ENCODE measurements at regions not wholly inside any gene's neighbourhood (a gene's known extent, or its start where the extent isn't known, plus 50 kb on each side); places are given as distances from the start of the nearest gene placed in this dataset.

DNA sequence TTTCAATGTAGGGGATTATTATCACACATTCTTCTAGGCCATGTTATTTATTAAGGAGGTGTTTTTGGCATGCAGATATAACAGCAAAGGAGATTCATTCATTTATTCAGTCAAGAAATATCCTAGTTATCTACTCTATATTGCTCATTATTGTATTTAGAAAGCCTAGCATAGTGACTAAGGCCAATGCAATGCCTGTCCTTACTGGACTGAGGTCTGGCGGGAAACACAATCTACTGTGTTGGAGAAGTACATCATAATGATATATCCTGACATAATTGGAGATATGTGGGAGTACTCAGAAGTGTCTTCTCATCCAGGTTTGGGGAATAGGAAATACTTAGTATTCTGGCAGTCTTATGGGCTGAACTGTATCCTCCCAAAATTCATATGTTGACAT, 421.5 kb upstream of the USP24 start:
- no peak for DNase-seq

DNA sequence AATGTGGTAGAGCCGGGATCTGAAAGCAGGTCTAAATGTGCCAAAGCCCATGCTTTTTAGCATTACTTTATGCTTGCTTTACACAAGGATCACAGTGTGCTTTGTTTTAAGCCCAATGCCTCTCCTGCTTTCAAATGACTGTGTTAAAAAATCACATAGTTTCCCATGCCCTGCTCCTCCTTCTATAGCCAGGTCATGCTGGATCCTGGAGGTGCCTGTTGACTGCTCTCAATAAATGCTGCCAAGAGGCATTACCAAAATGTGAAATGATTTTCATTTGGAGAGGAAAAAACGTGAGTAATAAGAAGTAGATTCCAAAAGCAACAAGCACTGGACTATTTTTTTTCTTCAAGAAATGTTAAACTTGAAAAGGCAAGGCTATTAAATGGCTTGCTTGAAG, 420.7 kb upstream of the USP24 start:
- no peak for DNase-seq

DNA sequence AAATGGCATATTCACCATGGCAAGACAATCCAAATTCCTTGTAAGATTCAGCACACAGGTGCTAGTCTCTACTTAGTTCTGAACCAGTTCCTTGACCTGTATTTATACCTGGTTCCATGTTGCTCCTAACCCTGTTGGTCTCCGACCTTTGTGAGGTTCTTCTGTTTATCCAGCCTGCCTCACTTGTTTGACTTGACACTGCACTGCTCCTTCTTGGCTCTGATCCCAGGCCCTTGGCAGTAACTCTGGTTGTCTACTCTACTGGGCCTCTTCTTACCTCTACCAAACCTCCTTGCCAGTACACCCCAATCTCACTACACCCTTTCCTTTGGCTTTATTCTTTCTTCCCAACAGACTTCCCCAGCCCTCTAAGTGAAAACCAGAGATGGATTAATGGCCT, 419.4 kb upstream of the USP24 start:
- DNase-seq: no peak

DNA sequence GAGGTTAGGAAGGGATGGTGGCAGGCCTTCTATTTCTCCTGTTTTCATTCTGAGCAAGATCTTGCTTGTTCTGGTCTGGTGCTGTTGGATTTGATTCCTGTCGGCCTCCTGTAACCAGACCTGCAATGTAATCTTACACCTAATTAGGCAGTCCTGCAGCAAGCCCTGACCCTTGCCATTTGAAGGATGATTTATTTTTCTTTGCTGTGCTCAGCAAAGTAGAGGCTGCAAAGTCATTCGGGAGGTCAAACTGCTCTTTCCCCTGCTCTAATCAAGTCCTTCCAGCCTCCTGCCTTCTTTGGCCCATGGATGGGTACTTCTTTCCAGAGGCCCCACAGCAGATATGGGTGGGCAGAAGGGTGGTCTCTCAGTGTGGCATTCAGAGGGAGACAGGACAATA, 417.7 kb upstream of the USP24 start:
- DNase-seq: no peak

DNA sequence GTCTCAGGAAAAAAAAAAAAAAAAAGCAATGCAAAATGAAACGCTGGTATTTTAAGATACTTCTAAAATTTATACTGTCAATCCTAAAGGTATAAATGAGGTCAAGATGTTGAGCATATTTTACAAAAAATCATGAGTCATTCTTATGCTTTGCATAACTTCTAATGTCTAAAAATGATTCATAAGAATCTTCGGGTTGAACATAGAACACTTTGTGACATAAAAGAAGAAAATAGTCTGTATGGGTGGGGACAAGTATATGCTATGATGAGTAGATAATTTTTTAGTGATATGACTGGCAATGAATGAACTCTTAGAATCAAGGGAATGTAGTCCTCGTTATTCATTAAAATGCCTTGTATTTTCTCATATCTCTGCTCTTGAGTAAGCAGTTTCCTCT, 416.9 kb upstream of the USP24 start:
- no peak for DNase-seq

DNA sequence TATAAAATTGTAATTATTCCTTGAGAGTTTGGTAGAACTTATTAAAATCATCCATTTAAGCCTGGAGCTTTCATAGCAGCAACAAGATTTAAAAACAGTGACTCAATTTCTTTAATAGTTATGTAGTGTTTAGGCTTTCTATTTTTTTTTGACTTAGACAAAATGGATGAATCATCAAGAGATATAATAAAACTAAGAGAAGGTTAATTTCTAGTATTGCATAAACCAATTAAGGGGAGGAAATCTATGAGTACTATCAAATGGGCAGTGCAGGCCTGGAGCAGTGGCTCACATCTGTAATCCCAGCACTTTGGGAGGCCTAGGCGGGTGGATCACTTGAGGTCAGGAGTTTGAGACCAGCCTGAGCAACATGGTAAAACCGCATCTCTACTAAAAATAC, 416.3 kb upstream of the USP24 start:
- no peak for DNase-seq

DNA sequence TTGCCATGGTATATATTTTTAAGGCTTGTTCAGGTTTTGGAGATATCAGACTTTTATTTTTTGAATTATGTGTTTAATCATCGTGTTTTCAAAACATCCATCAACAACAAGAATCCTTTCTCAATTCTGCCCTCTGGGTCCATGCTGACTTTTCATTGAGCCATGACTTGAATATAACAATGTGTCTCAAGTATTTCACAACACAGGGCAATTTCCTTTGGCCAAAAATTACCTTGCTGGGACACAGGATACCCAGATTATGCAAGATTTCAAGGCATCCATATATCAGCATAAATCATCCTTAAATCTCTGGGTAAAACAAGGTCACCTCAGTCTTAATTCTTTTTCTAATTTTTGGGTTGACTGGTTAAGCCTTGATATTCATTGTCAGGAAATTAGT, 411.2 kb upstream of the USP24 start:
- DNase-seq: no peak

DNA sequence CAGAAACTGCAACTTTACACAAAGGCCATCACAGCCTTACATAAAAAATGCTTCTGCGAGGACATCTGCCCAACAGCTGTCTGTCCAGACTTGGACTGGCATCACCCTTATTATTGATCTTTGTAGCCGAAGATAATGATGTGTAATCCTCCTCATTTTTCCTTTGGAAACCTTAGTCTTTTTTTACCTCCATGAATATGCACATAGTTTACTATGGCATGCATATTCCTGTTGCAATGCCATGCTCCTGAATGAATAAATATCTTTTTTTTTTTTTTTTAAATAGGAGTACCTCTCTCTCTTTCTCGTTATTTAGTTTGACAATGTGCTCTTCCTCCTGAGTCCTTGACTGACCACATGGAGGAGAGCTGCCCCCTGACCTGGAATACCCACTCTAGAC, 409.6 kb upstream of the USP24 start:
- no peak for DNase-seq

DNA sequence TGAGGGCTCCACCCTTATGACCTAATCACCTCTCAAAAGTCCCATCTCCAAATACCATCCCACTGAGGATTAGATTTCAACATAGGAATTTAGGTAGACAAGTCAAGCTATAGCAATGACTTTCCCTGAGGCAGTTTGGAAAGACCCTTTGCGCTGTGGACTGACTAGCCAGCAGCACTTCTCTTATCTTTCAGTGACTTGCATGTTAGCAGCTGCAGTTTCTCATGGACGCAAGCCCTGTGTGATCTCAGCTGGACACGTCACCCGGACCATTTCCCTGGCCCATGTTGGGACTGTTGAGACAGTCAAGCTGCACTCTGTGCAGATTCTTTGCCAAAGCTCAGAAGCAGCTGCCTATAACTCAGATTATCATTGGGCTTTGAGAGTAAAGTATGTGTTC, 408.1 kb upstream of the USP24 start:
- no peak for DNase-seq

DNA sequence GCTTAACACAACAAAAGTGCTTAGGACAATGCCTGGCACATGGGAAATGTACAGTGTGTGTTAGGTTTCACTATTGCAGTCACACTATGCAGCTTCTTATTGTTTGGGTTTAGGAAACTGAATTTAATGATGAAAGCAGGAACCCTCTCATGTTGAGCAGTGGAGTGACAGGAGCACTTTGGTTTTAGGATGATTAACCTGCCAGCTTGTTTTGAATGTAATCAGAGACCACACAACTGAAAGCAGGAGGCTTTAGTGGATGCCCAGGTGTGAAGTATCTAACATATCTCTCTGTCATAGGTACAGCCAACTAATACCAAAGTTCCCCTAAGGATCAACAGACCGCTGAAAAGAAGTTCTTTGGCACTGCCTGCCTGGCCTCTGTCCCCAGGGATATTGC, 406.9 kb upstream of the USP24 start:
- DNase-seq: no peak

DNA sequence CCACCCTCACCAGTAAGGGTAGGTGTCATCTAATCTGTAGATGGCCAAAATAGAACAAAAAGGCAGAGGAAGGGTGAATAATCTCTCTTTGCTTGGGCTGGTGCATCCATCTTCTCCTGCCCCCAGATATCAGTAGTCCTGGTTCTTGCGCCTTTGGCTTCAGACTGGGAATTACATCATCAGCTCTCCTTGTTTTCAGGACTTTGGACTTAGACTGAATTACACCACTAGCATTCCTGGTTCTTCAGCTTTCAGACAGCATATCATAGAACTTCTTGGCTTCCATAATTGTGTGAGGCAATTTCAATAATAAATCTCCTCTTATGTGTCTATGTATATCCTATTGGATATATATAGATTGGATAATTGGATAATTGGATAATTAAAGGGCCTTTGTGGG, 403.0 kb upstream of the USP24 start:
- DNase-seq: no peak

DNA sequence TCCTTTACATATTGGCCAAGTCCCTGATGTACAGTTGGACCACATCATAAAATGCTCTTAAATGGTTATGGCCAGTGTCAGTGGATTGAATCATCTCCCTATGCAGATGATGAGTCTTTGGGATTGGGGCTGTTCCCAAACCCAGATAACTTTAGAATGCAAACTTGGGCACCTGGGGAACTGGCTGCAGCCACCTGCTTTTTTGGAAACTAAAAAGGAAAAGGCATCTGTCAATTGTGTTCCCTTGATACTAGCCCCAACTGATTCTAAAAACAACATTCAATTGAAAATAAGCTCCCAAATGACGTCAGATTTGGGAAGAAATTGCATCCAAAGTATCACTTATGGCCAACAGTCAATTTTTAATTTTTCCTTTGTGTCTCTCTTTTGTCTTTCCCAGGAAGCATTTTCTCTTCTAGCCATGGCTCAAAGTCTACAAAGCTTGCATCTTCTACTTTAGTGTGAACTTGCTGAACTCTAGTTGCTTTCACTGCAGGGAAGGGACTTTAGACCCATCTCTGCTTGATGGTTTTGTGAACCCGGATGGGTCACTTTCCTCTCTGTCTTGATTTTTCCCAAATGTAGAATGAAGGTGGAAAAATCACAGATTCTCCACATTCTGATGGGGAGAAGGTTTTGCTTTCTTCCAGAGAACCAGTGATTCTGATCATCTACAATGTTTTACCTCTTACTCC, 402.3 kb upstream of the USP24 start:
- DNase-seq: no peak

DNA sequence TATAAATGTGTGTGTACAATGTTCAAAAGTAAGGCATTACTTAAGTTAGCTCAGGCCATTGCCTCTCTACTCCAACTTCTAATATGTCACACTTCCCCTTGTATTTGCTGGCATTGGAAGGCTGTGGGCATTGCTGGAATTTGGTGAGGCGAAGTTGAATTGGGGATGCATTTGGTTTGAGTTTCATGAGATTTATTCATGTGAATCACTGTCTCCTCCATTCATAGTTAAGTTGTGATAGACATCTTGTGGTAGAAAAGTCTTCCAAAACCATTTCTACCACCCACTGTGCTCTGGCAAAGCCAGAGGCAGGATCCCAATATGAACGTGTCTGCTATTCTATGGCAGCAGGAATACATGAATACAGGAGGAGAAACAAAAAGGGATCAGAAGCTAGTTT, 397.8 kb upstream of the USP24 start:
- no peak for DNase-seq

DNA sequence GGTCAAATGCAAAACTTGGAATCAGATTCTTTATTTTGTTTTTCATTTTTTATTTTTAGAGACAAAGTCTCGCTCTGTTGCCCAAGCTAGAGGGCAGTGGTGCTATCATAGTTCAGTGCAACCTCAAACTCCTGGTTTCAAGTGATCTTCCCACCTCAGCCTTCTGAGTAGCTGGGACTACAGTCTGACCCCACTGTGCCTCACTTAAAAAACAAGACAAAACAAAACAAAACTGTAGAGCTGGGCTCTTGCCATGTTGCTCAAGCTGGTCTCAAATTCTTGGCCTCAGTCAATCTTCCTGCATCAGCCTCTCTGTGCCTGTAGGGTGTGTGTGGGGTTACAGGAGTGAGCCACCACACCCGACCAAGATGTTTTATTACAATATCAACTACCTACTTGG, 396.0 kb upstream of the USP24 start:
- DNase-seq: no peak

DNA sequence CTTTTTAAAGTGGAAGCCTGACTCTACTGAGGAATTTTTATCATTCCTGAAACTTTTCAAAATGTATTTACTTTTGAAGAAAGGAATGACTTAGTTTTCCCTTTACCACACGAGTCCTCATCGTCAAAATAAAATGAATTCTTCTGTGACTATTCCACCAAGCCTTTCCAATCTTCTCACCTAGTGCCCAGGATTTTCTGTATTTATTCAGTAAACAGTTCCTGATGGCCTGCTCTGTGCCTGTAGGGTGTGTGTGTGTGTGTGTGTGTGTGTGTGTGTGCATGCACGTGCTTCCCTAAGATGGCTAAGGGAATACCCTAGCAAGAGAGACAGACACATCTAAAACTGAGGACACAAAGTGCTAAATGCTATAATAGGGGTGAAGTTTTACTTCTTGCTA, 395.0 kb upstream of the USP24 start:
- no peak for DNase-seq

DNA sequence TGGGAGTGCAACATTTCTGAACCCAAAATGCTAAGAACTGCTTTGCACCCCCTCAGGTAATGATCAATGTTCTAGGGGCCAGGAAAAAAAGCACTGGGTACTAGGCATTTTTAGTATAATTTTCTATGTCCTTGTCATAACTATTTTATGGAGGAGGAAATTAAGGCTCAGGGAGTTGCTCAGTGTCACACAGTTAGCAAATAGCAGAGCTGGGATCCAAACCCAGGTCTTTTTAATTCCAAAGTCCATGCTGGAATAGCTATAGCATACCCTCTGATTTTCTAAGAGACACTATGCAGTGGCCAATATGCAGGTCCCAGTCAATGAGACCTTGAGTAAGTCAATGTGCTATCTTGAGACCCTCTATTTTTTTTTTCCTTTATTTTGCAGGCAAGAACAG, 394.5 kb upstream of the USP24 start:
- DNase-seq: no peak

DNA sequence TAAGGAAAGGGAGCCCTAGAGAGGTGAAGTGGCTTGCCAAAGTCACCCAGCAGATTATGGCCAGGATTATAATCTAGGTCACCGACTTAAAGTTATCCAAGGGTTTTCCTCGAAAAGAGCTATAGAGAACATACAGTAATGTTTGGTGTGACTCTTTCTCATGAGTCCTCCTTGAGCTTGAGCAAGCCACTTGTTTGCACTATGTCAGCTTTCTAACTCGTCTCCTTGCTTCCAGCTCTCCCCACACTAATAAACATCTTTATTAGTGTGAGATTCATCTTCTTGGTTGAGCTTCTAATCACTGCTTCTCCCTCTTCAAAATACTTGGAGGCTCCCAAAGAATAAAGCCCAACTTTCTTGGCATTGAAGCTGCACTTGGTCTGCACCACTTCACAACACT, 390.0 kb upstream of the USP24 start:
- no peak for DNase-seq

DNA sequence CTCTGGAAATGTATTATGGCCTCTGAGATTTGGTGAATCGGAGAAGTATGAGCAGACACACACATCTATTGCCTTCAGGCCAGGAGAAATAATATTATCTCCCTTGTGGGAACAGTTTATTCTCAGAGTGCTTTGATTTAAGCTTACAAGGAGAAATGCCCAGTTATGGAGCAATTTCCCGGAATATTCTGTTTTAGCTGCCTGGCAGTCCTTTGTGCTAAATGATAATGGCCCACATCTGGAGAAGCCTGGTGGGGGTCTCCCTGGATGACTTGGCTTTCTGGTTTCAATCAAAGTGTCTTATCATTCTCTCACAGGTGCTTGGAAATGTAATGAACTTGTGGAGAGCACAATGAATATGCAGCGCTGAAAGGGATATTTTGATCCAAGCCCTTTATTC, 389.6 kb upstream of the USP24 start:
- no peak for DNase-seq

DNA sequence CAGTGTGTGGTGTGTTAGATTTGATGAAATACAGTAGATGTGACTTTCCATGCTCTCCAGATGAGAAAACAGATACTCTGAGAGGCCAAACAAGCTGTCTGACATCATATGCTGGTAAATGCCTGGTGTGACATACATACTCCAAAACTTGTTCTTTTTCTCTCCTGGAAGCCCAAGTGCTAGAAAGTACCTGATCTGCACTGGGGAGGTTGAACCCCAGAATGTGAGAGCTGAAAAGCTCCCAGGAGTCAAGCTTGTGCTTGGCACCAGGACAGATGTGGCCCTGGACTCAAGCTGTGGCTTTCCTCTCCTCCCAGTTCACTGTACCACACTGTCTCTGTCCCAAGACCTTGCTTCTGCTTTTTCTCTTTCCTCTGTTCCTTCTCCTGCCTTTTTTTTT, 389.0 kb upstream of the USP24 start:
- no peak for DNase-seq

DNA sequence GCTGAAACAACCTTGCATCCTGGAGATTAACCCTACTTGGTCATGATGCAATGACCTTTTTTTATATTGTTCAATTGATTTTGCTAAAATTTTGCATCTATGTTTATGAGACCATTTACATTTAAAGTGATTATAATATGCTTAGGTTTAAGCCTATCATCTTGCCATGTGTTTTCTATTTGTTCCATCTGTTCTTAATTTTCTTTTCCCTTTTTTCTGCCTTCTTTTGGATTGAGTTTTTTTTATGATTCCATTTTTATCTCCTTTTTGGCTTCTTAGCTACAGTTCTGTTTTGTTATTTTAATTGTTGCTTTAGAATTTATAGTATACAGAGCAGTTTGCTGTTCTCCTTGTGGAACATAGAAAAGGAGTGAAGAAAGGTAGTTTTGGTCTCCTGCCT, 385.1 kb upstream of the USP24 start:
- no peak for DNase-seq

DNA sequence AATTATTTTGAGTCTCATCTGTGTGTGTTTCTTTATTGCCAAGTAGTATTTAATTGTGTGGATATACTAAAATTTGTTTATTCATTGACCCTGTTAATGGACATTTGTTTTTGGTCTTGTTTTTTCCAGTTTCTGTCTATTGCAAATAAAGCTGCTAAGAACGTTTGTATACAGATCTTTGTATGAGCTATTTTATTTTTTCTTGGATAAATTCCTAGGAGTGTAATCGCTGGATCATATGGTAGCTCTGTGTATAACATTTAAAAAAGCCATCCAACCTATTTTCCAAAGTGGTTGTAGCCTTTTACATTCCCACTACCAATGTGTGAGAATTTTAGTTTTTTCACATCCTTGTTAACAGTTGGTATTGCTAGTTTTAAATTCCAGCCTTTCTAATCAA, 382.7 kb upstream of the USP24 start:
- DNase-seq: no peak

DNA sequence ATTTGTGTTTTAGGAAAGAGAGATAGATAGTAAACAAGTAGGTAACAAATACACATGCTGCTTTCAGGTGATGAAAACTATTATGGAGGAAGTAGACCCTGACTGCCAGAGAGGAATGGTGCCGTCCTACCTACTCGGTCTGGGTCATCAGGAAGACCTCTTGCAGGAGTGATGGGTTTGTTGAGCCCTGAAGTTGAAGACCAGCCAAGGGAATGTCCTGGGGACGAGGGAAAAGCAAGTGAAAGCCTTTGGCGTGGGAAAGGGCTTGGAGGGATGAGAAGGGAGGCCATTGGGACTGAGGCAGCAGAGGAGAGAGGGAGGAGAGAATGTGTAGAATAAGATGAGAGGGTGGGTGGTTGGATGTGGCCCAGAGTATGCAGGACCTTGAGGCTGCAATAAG, 379.5 kb upstream of the USP24 start:
- DNase-seq: no peak

DNA sequence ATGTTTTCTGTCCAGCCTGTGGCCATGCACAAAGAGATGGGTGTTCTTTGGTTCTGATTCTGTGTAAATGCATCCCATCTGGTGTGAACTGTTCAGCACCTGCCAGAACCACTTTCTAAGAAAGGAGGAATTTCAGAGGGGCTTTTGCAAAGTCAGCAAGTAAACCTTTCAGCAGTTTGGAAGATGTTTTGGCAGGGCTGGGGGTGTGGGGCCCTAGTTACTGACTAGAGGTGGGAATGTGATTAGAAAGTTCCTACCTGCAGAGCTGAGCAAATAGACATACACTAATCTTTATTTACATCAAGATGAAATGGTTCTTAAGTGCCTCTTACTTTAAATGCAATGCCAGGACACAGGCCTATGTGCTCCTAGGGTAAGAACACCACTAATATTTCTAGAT, 378.1 kb upstream of the USP24 start:
- no peak for DNase-seq

DNA sequence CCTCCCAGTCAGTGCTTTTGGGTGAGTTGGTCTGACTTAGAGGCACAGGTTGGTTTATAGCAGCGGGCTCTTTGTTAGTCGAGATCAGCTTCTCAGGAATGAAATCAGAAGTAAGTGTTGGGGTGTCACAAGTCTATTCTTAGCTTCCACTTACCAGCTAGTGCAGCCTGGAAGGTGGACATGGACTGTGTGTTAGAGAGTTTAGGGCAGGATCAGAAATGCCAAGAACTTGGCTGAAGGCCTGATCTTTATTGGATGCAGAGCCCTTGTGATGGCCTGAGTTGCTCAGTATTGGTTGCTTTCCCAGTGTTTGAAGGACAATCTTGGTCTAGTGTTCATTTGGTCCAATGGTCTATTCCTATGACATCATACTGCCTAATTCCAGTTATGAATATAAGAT, 377.0 kb upstream of the USP24 start:
- no peak for DNase-seq

DNA sequence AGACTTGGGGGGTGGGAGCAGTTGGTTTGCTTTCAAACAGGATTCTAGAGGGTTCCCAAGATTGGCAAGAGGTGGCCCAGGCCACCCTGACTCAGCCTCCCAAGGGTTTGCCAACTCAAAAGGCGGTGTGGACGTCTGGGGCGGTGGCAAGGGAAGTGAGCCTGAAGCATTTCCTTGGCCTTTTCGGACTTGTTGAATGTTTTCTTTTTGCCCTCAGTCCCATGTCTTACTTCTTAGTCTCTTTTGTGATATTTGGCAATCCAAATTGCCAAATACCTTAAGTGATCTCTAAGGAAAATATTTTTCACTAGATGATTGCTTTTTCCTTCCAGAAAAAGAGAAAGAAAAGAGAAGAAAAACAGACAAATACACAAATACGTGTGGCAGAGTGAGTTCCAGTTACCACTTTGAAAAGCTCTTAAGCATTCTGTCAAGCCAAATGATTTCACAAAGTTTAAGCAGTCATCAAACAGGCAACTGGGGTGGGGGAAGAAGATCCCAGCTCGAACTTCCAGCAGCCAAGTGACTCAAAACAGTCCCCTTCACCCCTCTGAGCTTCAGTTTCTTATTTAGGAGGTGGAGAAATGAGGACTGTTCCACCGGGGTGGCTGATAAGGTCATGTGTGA, 374.6 kb upstream of the USP24 start:
- DNase-seq: peak; percentile 14
